Endothelial cell of umbilical vein (primary cell): ENCODE measurements at regions not wholly inside any gene's neighbourhood (a gene's known extent, or its start where the extent isn't known, plus 50 kb on each side); places are given as distances from the start of the nearest gene placed in this dataset.

Source experiments
- BruUV-seq: library from RNA; stranded (reverse); fragments of 400-500 nt; replicated peaks from 2 replicates; lab custom pipeline; 2021; lab: Mats Ljungman, UMichigan
- CTCF ChIA-PET: fragments of 300-600, 350-600 bp; sonication (Branson Sonifier 250); formaldehyde crosslinking; loops from one replicate; lab custom pipeline; 2021; ENCODE audit warnings: antibody characterized with exemption, inconsistent platforms; lab: Charles Lee
- POLR2A ChIA-PET: fragments of 300-600, 350-600 bp; sonication (Branson Sonifier 250); formaldehyde crosslinking; loops from one replicate; lab custom pipeline; 2021; ENCODE audit warnings: antibody characterized with exemption, inconsistent platforms; lab: Charles Lee
- DNase-seq: peaks from one replicate; pipeline ENCODE4 v3.0.0-alpha.2; 2011; ENCODE audit warnings: low read depth, low spot score
- FAIRE-seq: peaks from 2 replicates; lab custom pipeline; 2011; peaks lifted over from hg19 to GRCh38; lab: Jason Lieb, UNC
- H2AFZ ChIP-seq: 2 replicates; pipeline ENCODE4 v1.6.0; 2012; ENCODE audit warnings: low read depth, low read length, control low read depth, inconsistent platforms
- H3K27ac ChIP-seq: 2 replicates; pipeline ENCODE4 v1.5.1; 2011; ENCODE audit warnings: low read depth, mild to moderate bottlenecking, control low read depth, low read length, moderate library complexity; ENCODE audit not compliant: insufficient read depth
- H3K27me3 ChIP-seq, 2 experiments: 2 replicates each; pipeline versions ENCODE4 v1.6.0 to v1.6.1; 2011; ENCODE audit warnings: low read length in 2 of 2, mixed read lengths in 1 of 2; ENCODE audit not compliant: control insufficient read depth in 2 of 2, insufficient read depth in 2 of 2
- H3K36me3 ChIP-seq, 2 experiments: 2 replicates in 1 of 2; 3 replicates in 1 of 2; pipeline ENCODE4 v1.5.1; 2011; ENCODE audit warnings: low read length in 2 of 2, mild to moderate bottlenecking in 1 of 2, moderate library complexity in 1 of 2; ENCODE audit not compliant: control insufficient read depth in 2 of 2, insufficient read depth in 2 of 2; ENCODE audit errors: extremely low read depth in 1 of 2
- H3K4me1 ChIP-seq: 3 replicates; pipeline ENCODE4 v1.5.1; 2011; ENCODE audit warnings: mild to moderate bottlenecking, low read length; ENCODE audit not compliant: control insufficient read depth, insufficient read depth; ENCODE audit errors: extremely low read depth
- H3K4me2 ChIP-seq: 2 replicates; pipeline ENCODE4 v1.6.1; 2011; ENCODE audit warnings: low read length, control low read depth, mixed read lengths; ENCODE audit not compliant: insufficient read depth
- H3K4me3 ChIP-seq, 3 experiments: fragments of 200-600 bp in 1 of 3; sonication (generic), shearing (Covaris generic) in 1 of 3; replicated peaks in 1 of 3; 2 replicates each; pipeline ENCODE4 v1.5.1; 2011 to 2016; ENCODE audit warnings: control low read depth in 3 of 3, low read length in 3 of 3, mild to moderate bottlenecking in 2 of 3, inconsistent platforms in 1 of 3, low read depth in 1 of 3, moderate library complexity in 1 of 3; ENCODE audit not compliant: insufficient read depth in 1 of 3
- H3K79me2 ChIP-seq: 2 replicates; pipeline ENCODE4 v1.6.0; 2012; ENCODE audit warnings: low read length, inconsistent platforms; ENCODE audit not compliant: control insufficient read depth, insufficient read depth
- H3K9ac ChIP-seq: replicated peaks from 2 replicates; pipeline ENCODE3; 2011; ENCODE audit warnings: low read length, control low read depth; ENCODE audit not compliant: insufficient read depth; ENCODE audit errors: extremely low read depth
- H3K9me1 ChIP-seq: replicated peaks from 3 replicates; pipeline ENCODE4 v1.6.0; 2011; ENCODE audit warnings: mild to moderate bottlenecking, low read length; ENCODE audit not compliant: control insufficient read depth, insufficient read depth; ENCODE audit errors: extremely low read depth
- H3K9me3 ChIP-seq: replicated peaks from 2 replicates; pipeline ENCODE4 v1.5.1; 2012; ENCODE audit warnings: low read length, inconsistent platforms; ENCODE audit not compliant: control insufficient read depth, insufficient read depth
- H4K20me1 ChIP-seq: replicated peaks from 2 replicates; pipeline ENCODE3; 2011; ENCODE audit warnings: mild to moderate bottlenecking, low read length; ENCODE audit not compliant: control insufficient read depth, insufficient read depth; ENCODE audit errors: extremely low read depth
- EZH2 ChIP-seq: IDR thresholded peaks from 2 replicates; pipeline ENCODE4 v1.6.1; 2012; ENCODE audit warnings: borderline replicate concordance, low read depth, mild to moderate bottlenecking, moderate library complexity, low read length, inconsistent platforms; ENCODE audit not compliant: severe bottlenecking
- FOS ChIP-seq: IDR thresholded peaks from 2 replicates; pipeline ENCODE4 v1.6.1; 2011; ENCODE audit warnings: mild to moderate bottlenecking, low read length, moderate library complexity, borderline replicate concordance; ENCODE audit not compliant: insufficient read depth
- GATA2 ChIP-seq: IDR thresholded peaks from 2 replicates; pipeline ENCODE4 v1.7.0; 2011; ENCODE audit warnings: low read depth, mild to moderate bottlenecking, moderate library complexity, mixed read lengths, low read length; ENCODE audit not compliant: insufficient read length, insufficient read depth
- JUN ChIP-seq: IDR thresholded peaks from 2 replicates; pipeline ENCODE4 v1.6.1; 2011; ENCODE audit warnings: borderline replicate concordance, low read depth; ENCODE audit not compliant: insufficient read length, insufficient read depth
- MYC ChIP-seq: IDR thresholded peaks from one replicate; pipeline ENCODE4 v1.6.1; 2011; ENCODE audit warnings: mild to moderate bottlenecking, low read depth, low read length
- POLR2A ChIP-seq: IDR thresholded peaks from 2 replicates; pipeline ENCODE4 v1.6.1; 2012; ENCODE audit warnings: low read depth, mild to moderate bottlenecking, control low read depth, low read length
- POLR2AphosphoS5 ChIP-seq: IDR thresholded peaks from 2 replicates; pipeline ENCODE4 v1.6.1; 2012; ENCODE audit warnings: low read depth, mild to moderate bottlenecking, control low read depth, low read length, moderate library complexity; ENCODE audit not compliant: insufficient read depth
- dilution Hi-C: fragments of 300-500 bp; cut with MboI; formaldehyde crosslinking; loops from one replicate; pipeline ENCODE4 v1.15.0; 2019; ENCODE audit warnings: low sequenced_read_pairs; ENCODE audit not compliant: extremely low pct_ligation_motif_present
- intact Hi-C: fragments of 100-400 bp; cut with micrococcal nuclease; formaldehyde crosslinking; loops from one replicate; pipeline ENCODE4 v1.10.0; 2022
- TF ChIP-seq, protein P1 (sequence below), 2 donors: IDR thresholded peaks; 1 replicate in 1 of 2; 2 replicates in 1 of 2; pipeline ENCODE4 v1.5.1; 2011; ENCODE audit warnings: low read length in 2 of 2, mild to moderate bottlenecking in 2 of 2, moderate library complexity in 2 of 2, control low read depth in 1 of 2, inconsistent platforms in 1 of 2, low read depth in 1 of 2; ENCODE audit not compliant: insufficient read depth in 1 of 2; ENCODE audit errors: extremely low read depth in 1 of 2
- TF ChIP-seq, protein P2 (sequence below): IDR thresholded peaks from 2 replicates; pipeline ENCODE4 v1.6.1; 2011; ENCODE audit not compliant: insufficient read depth, insufficient read length

DNA sequence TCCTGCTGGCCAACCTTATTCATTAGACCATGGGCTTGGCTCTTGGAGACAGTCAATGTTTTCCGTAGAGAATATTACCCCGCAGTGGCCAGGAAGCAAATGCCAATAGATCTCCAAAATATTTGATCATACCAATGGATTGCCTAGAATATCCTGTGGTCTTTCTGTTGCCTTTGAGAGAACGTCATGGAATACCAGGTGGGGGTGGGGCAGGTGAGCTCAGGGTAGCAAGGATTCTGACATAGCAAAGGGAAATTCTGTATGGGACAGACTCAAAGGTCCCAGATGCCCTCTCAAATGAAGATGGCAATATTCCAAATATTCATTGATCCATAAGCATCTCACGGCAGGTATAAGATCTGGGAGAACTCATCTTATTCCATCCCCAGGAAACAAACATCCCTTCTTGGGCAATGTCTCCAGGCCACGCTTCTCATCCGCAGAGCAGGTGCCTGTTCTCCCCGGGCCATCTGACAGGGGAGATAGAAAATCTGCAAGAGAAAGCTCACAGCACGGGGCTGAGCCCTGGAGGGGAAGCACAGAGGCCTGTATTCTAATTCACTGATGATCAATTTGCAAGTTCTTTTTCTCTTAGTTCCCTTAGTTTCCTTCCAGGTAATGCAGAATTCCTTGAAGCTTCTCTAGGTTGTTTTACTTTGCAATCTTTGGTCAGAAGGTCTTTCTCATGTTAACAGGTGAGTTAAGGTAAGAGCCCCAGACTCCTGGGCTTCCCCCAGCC lies 69.6 kb upstream of the TSHZ3 start:
- Histone ChIP-seq H3K9me1 (no peaks in the 10 kb centered on the region), H3K9ac (no peak overlapping the region), H3K4me2 (no peak overlapping the region), H3K27ac (no peak overlapping the region), H3K9me3 (no peaks in the 10 kb centered on the region), H3K4me3 (no peak overlapping the region), H3K79me2 (no peaks in the 10 kb centered on the region), H3K4me1 (no peaks in the 10 kb centered on the region), H2AFZ (no peak overlapping the region), H4K20me1 (no peaks in the 10 kb centered on the region), H3K27me3 (no peaks in the 10 kb centered on the region), H3K36me3 (no peaks in the 10 kb centered on the region)
- DNase-seq, result no peak
- BruUV-seq, result no TSS peak
- dilution Hi-C loops (no loop called here), intact Hi-C loops (no loop called here)
- TF ChIP-seq, protein P1, sequence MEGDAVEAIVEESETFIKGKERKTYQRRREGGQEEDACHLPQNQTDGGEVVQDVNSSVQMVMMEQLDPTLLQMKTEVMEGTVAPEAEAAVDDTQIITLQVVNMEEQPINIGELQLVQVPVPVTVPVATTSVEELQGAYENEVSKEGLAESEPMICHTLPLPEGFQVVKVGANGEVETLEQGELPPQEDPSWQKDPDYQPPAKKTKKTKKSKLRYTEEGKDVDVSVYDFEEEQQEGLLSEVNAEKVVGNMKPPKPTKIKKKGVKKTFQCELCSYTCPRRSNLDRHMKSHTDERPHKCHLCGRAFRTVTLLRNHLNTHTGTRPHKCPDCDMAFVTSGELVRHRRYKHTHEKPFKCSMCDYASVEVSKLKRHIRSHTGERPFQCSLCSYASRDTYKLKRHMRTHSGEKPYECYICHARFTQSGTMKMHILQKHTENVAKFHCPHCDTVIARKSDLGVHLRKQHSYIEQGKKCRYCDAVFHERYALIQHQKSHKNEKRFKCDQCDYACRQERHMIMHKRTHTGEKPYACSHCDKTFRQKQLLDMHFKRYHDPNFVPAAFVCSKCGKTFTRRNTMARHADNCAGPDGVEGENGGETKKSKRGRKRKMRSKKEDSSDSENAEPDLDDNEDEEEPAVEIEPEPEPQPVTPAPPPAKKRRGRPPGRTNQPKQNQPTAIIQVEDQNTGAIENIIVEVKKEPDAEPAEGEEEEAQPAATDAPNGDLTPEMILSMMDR (IDR thresholded peaks at IDR 0.05; ENCODE audit: extremely low read depth in 1 of 2, insufficient read depth in 1 of 2, low read depth in 1 of 2, low read length in 2 of 2), result no peak
- TF ChIP-seq FOS (no peak), POLR2AphosphoS5 (no peak), POLR2A (no peak), EZH2 (no peak), MYC (no peak), GATA2 (no peak), JUN (no peak)
- TF ChIP-seq, protein P2, sequence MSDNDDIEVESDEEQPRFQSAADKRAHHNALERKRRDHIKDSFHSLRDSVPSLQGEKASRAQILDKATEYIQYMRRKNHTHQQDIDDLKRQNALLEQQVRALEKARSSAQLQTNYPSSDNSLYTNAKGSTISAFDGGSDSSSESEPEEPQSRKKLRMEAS, result no peak
- FAIRE-seq, result no peak
- ChIA-PET CTCF (no interaction called here), POLR2A (no interaction called here)
